NOMO-1 treated with dmso at 0.1 percent for 144 hours (cell line): ENCODE measurements at regions not wholly inside any gene's neighbourhood (a gene's known extent, or its start where the extent isn't known, plus 50 kb on each side); places are given as distances from the start of the nearest gene placed in this dataset.
"Not testable (repeated sequence)": the region's sequence is repeated elsewhere in the genome, so short reads cannot be mapped to it uniquely, and the experiment has no call there.

Experiments used
- DNase-seq: peaks from one replicate; lab custom pipeline; 2025; ENCODE audit not compliant: unreplicated experiment; lab: John Stamatoyannopoulos, UW

DNA sequence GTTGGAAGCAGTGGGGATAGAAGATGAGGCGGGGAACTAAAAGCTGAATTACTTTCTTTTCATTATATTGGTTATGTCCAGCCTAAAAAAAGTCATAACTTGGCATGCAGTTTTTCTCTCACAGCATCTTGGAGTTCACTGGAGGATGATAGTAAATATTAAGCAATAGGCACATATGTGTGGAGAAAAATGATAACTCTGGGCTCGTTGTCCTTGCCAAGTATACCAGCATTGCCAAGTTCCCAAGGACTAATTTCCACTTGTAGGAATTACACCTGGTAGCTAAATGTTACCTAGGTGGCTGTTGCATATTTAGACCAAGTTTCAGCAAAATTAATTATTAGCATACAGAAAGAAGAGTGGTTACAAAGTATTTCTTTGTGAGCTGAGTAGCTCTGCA lies 1007.6 kb downstream of the ANKRD7 start:
- DNase-seq = no peak

DNA sequence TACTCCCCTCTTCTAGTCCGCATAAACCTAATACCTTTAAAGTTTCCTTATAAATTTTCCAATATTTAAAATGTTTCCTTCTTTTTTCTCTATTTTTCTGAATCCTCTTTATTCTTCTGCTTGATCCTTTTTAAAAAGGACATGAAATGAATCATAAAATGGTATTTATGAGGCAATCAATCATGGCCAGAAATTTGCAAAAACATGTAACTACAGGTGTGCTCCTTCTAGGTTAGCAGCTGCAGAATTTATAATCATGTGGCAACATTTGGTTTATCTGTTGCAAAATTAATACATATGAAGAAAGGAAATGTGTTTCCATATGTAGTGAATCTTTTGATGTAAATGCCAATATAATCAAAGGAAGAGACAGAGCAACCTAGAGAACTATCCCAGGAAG lies 1008.5 kb downstream of the ANKRD7 start:
- no peak for DNase-seq

DNA sequence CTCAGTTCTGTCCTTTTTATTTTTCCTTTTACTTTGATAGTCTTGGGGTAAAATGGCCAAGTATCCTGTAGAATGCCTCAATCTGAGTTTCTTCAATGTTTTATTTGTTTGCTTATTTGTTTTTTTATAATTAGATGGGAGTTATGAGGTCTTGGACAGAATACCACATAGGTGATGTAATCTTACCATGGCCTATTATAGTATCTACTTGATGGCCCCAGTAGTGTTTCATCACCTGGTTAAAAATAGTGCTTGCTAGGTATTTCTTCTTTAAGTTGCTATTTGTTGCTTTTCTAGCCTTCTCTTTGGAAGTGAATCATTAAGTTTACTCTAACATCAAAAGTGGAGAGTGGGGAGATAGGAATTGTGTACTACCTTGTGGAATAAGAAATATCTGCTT lies 1020.0 kb upstream of the KCND2 start:
- DNase-seq = no peak

DNA sequence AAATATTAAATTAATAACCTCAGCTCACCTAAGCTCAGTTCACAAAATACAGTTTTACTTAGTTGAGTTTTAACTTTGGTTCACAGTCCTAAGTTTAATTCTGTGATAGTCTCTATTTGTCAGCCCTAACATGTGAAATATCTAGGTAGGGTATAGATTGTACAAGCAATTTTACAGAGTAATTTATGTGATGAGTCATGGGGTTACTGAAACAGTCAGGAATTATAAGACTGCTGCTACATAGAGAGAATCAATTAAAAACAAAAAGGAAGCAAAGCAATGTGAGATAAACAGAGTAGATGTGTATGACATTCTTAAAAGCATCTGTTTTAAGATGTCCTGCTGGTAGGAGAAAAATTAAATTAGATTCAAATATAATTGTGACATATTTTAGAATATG lies 1018.2 kb upstream of the KCND2 start:
- DNase-seq = no peak

DNA sequence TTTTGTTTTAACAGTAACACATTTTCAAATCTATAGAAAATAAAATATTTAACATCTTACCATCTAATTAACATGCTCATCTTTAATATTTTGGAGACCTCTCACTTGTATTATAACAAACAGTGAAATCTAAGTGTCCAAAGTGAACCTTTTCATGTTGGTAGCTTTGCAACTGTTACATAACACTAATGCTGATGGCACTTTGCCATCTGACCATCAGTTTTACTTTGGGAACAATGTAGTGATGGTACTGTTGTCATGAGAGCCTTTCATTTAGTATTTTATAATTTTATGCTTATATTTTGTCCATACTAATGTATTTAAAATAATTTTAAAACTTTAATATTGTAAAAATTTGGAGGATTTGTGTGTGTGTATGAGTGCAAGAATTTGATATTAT lies 1017.0 kb upstream of the KCND2 start:
- DNase-seq = no peak

DNA sequence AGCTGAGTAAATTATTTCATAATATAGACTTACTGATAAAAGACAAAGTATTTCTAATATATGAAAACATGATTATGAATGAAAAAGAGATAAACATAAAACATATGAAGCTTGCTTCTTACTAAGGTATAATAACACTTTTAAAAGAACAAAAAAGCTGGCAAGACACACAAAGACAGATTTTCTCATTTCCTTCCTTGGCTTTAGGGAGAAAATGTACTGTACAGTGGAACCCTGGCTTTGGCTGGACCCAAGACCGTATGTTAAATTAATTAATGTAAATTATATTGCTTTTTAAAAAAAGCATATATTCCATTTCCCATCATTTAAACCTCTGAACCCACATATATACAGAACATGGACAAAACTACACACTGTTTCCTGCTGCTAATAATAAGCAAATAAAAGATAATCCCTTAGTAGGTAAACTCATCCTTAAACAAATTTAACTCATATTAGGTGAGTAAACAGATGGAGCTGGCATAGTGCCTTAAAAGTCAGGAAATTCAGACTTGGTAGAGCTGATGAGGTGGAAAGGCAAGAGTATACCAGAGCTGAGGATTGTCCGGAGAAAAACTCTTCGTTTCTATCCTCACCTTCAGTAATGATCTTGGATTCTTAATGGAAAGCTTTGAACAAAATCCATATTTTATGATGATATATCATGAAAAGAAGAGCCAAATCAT lies 1016.4 kb upstream of the KCND2 start:
- DNase-seq = no peak

DNA sequence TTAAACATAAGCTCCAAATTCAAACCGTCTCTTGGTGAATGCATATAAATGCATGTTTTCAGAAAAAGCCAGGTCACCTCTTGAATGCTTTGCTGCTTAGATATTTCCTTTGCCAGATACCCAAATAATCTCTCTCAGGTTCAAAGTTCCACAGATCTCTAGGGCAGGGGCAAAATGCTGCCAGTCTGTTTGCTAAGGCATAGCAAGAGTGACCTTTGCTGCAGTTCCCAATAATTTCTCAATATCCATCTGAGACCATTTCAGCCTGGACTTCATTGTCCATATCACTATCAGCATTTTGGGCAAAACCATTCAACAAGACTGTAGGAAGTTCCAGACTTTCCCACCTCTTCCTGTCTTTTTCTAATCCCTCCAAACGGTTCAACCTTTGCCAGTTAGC lies 1006.2 kb upstream of the KCND2 start:
- DNase-seq = not testable (repeated sequence)

DNA sequence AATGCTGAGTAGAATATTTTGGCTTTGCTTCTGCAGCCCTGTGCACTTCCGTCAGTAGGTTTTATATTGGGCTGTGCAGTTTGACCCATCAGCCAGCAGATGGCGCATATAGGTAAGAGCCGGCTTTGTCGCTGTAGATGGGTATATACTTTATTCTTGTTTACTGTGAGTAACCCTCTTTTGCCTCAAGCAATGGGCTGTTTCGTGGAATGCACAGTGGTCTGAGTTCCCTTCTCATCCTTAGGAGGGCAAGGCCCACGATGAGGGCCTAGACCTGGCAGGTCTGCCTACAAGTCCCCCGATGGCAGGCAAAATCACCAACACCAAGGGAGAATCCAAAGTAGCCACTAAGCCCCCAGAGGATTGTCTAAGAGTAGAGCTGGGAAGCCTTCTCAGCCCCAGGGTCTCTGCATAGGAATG lies 1002.9 kb upstream of the KCND2 start:
- no peak for DNase-seq

DNA sequence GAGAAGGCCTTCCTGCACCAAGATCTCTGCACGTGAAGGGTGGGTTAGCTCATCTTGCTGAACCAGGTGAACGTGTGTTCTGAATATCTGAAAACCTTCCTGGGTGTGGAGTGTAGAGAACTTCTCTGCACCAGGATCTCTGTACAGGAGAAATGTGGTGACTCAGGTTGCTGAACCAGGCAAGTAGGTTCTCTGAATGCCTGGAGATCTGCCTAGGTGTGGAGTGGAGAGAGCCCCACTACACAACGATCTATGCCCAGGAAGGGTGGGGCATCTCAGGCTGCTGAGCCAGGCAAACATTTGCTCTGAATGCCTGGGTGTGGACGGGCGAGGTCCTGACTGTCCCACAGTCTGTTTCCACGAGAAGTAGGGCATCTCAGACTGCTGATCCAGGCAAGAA lies 1002.3 kb upstream of the KCND2 start:
- DNase-seq = no peak

DNA sequence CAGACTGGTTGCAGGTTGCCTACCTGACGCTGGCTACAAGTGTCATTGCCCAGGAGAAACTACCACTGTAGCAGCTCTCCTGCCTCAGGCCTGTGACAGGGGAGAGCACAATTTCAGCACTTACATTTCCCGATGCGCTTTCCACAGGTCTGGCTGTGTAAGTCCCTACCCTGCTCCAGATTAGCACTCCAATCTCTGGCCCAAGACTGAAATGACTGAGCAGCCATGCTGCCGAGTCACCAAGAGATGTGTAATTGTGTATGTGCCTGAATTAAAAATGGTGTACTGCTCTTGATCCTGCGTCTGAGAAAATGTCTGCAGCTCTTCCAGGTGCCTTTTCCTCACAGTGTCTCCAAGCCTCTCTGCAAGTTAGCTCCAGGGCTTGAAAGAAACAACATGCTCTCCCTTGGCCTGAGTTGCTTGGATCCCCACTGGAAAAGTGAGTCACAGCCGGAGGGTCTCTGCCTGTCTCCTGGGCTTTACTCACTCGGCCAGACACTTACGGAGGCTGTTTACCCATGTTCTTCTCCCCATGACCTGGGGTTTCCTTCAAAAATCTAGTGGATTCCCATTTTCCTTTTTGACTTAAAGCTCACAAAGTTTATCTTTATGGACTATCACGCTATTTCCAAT lies 1001.7 kb upstream of the KCND2 start:
- no peak for DNase-seq

DNA sequence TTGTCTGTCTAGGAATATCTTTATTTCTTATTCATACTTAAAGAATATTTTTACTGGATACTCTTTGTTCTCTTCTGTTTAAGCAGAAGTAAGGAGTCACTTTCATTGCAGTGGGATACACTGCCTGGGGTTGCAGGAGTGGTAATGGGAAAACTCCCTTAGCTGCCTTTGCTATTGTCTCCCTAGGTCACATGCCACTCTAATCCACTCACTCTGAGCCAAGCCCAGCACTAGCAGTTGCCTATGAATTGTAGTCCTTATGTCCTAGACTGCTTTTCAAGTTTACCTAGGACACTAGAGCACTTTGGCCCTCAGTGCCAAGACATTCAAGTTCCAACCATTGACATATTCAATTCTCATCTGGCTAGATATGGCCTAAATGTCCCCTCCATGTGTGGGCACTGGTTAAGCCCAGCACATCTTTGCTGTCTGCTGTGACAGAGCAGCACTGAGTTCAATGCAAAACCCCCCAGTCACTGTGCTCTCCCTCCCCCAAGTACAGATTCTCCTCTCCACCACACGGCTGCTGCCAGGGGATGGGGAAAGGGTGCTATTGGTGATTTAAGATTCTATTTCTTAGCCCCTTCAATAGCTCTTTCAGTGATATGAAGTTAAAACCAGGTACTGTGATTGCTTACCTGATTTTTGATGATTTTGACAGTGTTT lies 991.7 kb upstream of the KCND2 start:
- DNase-seq = no peak

DNA sequence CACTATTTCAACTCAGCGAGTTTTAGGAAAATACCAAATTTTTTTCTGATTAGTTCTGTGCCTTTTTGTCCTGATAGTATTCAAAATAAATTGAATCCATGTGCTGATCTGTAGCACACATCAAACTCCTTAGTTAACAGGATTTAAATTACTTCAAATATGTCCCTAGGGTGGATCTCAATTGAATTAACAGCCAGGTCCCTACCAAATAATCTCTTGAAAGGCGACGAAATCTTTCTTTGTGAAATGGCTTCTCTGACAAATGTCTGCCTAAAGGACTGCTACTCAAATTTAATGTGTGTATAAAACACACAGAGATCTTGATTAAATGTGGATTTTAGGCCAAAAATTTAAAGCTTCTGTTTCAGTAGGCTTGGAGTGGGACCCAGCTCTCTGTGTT lies 989.6 kb upstream of the KCND2 start:
- no peak for DNase-seq

DNA sequence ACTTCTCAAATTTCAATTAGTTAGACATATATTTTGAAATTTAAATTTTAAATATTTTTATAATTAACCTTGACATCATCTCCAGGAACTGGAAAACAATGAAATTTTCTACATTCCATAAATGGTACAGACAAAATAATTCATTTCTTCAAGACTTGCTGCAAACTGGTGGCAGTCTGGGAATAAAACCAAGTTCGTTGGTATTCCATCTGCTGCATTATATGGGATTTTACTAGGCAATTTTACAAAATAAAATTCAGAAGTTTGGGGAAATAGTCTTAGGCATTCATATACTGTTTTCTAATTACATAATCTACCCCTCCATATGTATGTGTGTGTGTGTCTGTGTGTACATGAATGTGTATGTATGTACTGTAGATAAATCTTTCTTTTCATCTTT lies 984.6 kb upstream of the KCND2 start:
- no peak for DNase-seq

DNA sequence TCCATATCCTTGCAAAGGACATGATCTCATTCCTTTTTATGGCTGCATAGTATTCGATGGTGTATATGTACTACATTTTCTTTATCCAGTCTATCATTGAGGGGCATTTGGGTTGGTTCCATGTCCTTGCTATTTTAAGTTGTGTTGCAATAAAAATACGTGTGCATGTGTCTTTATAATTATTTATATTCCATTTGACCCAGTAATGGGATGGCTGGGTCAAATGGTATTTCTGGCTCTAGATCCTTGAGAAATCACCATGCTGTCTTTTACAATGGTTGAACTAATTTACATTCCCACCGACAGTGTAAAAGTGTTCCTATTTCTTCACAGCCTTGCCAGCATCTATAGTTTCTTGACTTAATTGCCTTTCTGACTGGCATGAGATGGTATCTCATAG lies 972.6 kb upstream of the KCND2 start:
- DNase-seq = not testable (repeated sequence)

DNA sequence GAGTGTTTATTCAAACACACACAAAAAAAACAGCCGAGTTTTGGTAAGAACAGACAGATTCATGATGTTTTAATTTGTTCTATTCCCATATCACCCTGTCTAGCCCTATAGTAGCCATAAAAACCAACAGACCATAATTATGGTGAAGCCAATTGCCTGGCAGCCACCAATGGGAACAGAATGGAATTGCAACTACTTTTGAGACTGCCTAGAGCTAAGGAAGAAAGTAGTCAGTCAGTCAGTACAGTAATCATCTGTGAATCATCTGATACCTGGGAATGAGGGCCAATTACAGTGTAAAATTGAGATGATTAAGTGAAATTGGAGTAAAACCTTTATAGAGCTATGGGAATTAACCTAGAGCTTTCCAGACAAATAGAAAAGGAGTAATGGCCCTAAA lies 952.7 kb upstream of the KCND2 start:
- no peak for DNase-seq

DNA sequence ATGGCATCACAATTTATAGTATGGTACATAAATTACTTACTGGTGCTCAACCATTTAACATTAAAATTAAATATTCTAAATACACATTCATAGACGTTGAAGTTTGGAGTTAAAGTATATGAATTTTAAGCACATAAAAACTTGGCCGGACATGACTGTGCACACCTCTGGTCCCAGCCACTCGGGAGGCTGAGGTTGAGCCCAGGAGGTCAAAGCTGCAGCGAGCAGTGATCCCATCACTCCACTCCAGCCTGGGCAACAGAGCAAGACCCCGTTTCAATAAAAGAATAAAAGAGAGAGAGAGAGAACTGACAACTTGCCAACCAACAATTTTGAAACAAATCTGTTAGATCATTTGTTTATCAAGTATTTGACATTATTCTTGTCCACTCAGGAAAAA lies 943.3 kb upstream of the KCND2 start:
- DNase-seq = no peak

DNA sequence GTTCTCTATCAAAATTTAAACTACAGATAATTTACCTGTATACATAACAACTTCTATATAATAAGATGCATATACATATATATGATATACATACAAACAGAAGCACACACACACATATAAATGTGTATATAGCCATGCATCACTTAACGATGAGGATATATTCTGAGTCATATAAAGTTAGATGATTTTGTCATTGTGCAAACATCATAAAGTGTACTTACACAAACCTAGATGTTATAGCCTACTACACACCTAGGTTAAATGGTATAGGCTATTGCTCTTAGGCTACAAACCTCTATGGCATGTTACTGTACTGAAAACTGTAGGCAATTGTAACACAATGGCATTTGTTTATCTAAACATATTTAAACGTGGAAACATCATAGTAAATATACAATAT lies 937.6 kb upstream of the KCND2 start:
- no peak for DNase-seq

DNA sequence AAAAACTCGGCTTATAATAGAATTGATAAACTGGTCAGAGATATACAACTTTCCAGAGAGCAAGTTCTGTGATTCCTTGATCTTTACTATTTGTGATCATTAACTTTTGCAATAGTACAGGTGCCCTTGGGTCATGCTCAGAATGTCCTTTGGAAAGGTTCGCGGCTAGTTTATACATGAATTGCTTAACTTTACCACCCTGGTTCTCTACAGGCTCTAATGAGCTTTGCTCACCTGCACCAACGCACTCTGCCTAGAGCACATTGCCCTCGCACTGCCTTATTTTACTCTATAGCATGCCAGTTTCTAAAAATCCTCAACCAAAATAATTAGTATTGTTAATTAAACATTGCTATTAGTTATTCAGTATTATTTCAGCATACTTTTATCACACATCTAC lies 931.2 kb upstream of the KCND2 start:
- no peak for DNase-seq

DNA sequence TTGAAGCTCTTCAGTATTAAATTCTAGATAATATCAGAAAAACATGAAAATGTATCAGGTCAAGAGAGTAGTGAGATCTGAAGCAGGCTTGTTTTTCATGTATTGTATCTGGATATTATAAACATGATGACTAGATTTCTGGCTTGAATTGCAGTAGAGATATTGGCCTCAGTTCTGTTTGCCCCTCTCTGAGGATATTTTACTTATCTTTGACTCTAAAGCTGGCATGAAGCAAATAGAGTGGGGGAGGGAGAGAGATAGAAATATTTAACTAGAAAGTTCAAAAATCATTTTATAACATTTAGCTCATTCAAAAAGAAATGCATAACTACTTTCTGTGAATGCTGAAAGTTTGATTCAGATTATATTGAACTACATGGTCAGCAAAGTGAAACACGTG lies 929.7 kb upstream of the KCND2 start:
- DNase-seq = no peak

DNA sequence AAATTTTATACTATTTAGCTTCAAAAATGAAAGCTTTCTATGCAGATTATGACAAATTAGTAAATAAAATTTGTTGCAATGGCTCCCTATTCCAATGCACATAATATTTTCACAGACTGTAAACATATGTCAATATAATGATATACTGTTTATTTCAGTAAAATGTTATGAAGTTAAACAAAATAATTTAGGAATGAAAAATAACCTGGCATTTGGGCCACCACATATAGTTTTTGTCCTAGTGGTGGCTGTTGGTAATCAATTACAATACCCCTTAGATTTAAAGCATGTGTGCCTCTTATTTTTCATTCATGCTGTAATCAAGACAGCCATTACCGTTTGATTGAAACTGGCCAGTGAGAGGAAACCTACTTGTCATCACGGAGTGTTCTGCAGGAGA lies 928.5 kb upstream of the KCND2 start:
- DNase-seq = no peak

DNA sequence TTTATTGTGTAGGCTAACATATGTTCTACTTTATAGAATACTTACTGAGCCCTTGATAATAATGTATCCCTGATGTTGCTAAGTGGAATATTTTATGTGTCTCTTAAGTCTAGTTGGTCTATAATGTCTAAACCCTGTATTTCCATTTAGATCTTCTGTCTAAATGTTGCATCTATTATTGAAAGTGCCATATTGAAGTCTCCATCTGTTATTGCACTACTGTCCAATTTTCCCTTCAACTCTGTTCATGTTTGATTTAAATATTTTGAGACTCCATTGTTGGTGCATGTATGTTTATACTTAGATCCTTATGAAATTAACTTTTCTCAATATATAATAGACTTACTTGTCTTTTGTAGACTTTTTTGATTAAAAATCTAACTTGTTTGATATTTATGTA lies 924.5 kb upstream of the KCND2 start:
- no peak for DNase-seq

DNA sequence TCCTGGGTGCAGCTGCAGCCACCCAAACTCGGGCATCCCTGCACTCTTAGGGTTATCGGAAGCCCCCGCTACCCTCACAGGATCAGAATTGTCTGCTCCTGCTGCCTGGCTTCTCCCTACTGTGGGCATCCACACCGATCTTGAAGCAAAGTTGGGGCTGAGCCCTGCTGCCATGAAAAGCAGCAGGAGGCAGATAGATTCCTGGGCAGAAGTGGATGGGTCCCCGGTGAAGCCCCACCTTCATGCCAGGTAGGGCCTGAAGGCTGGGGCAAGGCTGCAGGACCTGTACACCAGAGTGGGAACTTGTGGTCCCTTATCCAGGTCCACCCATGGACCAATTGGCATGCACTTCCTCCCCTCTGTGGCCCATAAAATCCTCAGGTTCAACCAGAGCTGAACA lies 922.6 kb upstream of the KCND2 start:
- no peak for DNase-seq

DNA sequence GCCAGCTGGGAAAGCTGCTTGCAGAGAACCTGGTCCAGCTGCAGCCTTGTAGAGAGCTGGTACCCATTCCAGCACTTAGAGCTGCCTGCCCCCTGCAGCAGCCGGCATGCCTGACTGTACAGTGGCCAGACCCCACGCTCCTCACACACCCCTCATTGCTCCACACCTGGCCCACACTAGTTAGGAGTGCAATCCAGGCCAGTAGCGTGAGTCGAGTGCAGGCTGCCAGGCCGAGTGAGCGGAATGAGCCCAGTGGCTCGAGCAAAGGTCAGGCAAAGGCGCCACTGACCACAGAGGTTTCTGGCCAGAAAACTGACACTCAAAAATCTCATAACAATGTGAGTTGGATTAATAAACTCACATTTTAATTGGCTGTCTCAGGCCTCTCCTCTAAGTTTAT lies 921.7 kb upstream of the KCND2 start:
- DNase-seq = no peak
